Astrocyte of the cerebellum (primary cell): ENCODE measurements at regions not wholly inside any gene's neighbourhood (a gene's known extent, or its start where the extent isn't known, plus 50 kb on each side); places are given as distances from the start of the nearest gene placed in this dataset.
"Not testable (repeated sequence)": the region's sequence is repeated elsewhere in the genome, so short reads cannot be mapped to it uniquely, and the experiment has no call there.

Experiments used
- DNase-seq: peaks from one replicate; pipeline ENCODE4 v3.0.0-alpha.2; 2011; ENCODE audit warnings: low read depth
- H3K4me3 ChIP-seq: 2 replicates; pipeline ENCODE4 v1.5.1; 2011; ENCODE audit warnings: mild to moderate bottlenecking, low read depth, low read length, moderate library complexity
- in situ Hi-C: cut with HindIII; loops from 2 replicates; pipeline ENCODE4 v1.10.0; 2017; ENCODE audit warnings: low sequenced_read_pairs
- TF ChIP-seq, protein P1 (sequence below): IDR thresholded peaks from 2 replicates; pipeline ENCODE4 v1.5.1; 2012; ENCODE audit warnings: low read length, low read depth, moderate library complexity, mild to moderate bottlenecking; ENCODE audit errors: missing control alignments

GRCh38 chr9:126068534-126069230, 257.9 kb upstream of the MVB12B start:
- no peak overlapping the region for H3K4me3 ChIP-seq
- TF ChIP-seq, protein P1, sequence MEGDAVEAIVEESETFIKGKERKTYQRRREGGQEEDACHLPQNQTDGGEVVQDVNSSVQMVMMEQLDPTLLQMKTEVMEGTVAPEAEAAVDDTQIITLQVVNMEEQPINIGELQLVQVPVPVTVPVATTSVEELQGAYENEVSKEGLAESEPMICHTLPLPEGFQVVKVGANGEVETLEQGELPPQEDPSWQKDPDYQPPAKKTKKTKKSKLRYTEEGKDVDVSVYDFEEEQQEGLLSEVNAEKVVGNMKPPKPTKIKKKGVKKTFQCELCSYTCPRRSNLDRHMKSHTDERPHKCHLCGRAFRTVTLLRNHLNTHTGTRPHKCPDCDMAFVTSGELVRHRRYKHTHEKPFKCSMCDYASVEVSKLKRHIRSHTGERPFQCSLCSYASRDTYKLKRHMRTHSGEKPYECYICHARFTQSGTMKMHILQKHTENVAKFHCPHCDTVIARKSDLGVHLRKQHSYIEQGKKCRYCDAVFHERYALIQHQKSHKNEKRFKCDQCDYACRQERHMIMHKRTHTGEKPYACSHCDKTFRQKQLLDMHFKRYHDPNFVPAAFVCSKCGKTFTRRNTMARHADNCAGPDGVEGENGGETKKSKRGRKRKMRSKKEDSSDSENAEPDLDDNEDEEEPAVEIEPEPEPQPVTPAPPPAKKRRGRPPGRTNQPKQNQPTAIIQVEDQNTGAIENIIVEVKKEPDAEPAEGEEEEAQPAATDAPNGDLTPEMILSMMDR, result no peak
- no peak for DNase-seq
- in situ Hi-C loops, result no loop called here

GRCh38 chr9:126069400-126069955, 257.2 kb upstream of the MVB12B start:
- no peak overlapping the region for H3K4me3 ChIP-seq
- in situ Hi-C loops, result no loop called here
- no peak for DNase-seq
- TF ChIP-seq, protein P1, result no peak

DNA sequence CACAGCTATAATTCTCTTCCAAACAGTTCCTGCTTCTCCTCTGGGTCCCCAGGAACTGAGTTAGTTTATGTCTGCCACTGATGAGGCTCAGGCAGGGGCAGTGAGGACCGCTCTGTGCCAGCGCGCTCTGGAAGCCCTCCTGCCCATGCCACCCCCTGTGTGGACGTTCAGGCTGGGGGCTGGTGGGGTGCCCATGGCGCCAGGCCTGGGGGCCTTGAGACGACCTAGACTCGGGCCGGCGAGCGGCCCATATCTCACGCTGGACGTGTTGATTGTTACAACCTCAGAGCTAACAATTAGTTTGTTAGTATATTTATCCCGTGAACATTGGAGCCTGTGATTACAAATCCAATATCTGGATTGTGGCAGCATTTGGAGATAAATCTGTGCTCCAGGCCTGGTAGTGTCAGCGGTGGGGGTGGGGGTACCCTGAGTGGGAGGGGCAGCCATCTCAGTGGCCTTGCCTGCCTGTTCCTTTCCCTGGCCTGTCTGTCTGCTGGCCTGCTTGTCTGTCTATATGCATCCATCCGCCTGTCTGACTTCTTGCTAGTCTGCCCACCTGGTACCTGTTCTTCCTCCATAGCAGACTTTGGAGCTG, 256.5 kb upstream of the MVB12B start:
- TF ChIP-seq, protein P1, result no peak
- no peak for DNase-seq
- in situ Hi-C loops, result no loop called here
- no peak overlapping the region for H3K4me3 ChIP-seq

DNA sequence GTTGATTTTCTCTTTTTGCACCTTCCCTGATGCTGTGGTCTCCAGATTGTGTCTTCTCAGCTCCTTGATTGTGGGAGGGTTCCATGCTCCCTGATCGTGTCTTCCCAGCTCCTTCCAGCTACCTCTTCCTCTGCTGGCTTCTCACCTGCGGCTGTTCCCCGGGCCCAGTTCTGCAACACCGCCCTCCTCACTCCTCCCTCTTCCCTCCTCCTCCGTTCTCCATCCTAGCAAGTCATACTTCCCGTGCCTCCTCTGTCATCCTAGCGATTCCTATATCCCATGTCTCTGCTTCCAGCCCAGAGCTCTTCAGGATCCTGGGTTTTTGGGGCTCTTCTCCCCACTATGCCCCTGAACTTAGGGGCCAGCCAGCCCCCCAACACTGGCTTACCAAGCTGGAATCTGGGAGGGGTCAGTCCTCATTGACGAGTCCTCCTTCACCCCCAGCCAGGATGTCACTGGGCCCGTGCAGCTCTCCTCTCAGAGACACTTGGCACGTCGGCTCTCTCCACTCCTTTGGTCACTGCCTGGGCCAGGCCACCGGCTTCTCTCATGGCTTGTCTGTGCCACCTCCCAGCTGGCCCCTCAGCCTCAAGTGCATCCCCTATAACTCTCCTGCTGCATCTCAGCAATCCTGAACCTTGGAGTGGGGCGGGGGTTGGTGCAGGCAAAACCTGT, 255.4 kb upstream of the MVB12B start:
- TF ChIP-seq, protein P1, result no peak
- in situ Hi-C loops, result no loop called here
- H3K4me3 ChIP-seq, result no peak overlapping the region
- no peak for DNase-seq

GRCh38 chr9:126077656-126078055, 249.0 kb upstream of the MVB12B start:
- in situ Hi-C loops, DNase-seq, H3K4me3 ChIP-seq: not testable (repeated sequence)

- in situ Hi-C loops, result no loop called here
- TF ChIP-seq, protein P1, result no peak
- no peak overlapping the region for H3K4me3 ChIP-seq
- DNase-seq, result no peak
Observed at GRCh38 chr9:126080641-126081040, 246.0 kb upstream of the MVB12B start.

DNA sequence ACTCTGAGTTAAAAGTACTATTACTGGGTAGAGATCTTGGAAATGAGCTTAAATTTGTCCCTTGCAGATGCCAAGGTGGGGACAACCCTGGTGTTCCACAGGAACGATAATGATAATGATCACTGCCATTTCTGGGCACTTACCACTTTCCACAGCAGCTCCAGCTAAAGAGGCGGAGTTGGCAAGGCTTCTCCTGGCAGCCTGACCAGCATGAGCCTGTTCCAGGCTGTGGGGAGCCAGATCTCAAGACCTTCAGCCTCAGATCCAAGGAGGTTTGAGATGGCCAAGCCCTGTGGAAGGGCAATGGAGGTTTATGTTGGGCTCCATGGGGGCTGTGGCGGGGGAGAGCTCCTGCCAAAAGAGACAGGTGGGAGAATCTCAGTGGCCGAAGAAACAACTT, 244.9 kb upstream of the MVB12B start:
- no peak for DNase-seq
- no peak overlapping the region for H3K4me3 ChIP-seq
- TF ChIP-seq, protein P1, result no peak
- in situ Hi-C loops, result no loop called here
